NB4 (cell line): ENCODE measurements at regions not wholly inside any gene's neighbourhood (a gene's known extent, or its start where the extent isn't known, plus 50 kb on each side); places are given as distances from the start of the nearest gene placed in this dataset.
"Not testable (repeated sequence)": the region's sequence is repeated elsewhere in the genome, so short reads cannot be mapped to it uniquely, and the experiment has no call there.

ENCODE experiments used
- DNase-seq: peaks from one replicate; pipeline ENCODE4 v3.0.0; 2010; ENCODE audit warnings: low read depth
- H3K4me3 ChIP-seq: one replicate; pipeline ENCODE4 v1.5.1; 2011; ENCODE audit warnings: mild to moderate bottlenecking, low read depth, low read length, moderate library complexity
- MAX ChIP-seq: IDR thresholded peaks from 2 replicates; pipeline ENCODE4 v1.6.1; 2011; ENCODE audit warnings: low read depth, low read length
- MYC ChIP-seq: IDR thresholded peaks from 2 replicates; pipeline ENCODE4 v1.6.1; 2011; ENCODE audit warnings: low read depth, low read length
- POLR2A ChIP-seq: IDR thresholded peaks from 2 replicates; pipeline ENCODE4 v1.6.1; 2011; ENCODE audit warnings: mild to moderate bottlenecking; ENCODE audit not compliant: insufficient read length; ENCODE audit errors: extremely low read depth
- TF ChIP-seq, protein P1 (sequence below): IDR thresholded peaks from one replicate; pipeline ENCODE4 v1.5.1; 2012; ENCODE audit warnings: low read depth, low read length

GRCh38 chr6:78533426-78533825, 333.9 kb upstream of the IRAK1BP1 start:
- DNase-seq, result no peak
- H3K4me3 ChIP-seq, result no peak overlapping the region
- TF ChIP-seq MAX (no peak), MYC (no peak), POLR2A (no peak)
- TF ChIP-seq, protein P1, sequence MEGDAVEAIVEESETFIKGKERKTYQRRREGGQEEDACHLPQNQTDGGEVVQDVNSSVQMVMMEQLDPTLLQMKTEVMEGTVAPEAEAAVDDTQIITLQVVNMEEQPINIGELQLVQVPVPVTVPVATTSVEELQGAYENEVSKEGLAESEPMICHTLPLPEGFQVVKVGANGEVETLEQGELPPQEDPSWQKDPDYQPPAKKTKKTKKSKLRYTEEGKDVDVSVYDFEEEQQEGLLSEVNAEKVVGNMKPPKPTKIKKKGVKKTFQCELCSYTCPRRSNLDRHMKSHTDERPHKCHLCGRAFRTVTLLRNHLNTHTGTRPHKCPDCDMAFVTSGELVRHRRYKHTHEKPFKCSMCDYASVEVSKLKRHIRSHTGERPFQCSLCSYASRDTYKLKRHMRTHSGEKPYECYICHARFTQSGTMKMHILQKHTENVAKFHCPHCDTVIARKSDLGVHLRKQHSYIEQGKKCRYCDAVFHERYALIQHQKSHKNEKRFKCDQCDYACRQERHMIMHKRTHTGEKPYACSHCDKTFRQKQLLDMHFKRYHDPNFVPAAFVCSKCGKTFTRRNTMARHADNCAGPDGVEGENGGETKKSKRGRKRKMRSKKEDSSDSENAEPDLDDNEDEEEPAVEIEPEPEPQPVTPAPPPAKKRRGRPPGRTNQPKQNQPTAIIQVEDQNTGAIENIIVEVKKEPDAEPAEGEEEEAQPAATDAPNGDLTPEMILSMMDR, result no peak

DNA sequence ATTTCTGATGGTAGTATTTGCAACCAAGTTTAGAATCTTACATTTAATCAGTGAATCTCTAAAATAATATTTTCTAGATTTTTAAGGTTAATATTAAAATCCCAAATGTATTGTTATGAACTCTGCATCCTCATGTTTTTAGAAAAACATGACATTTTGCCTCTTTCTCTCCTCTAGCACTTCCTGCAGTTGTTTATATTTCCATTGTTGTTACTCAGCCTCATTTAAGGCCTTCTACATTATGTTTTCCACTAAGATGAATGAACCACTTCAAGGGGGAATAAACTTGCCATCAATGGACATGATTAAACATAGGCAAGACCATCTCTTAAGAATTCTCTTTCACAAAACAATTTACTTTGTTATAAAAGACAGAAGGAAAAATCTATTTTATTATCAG, 333.5 kb upstream of the IRAK1BP1 start:
- no peak overlapping the region for H3K4me3 ChIP-seq
- no peak for DNase-seq
- TF ChIP-seq MYC, result no peak
- no peak for TF ChIP-seq POLR2A
- no peak for TF ChIP-seq MAX
- TF ChIP-seq, protein P1, result no peak

DNA sequence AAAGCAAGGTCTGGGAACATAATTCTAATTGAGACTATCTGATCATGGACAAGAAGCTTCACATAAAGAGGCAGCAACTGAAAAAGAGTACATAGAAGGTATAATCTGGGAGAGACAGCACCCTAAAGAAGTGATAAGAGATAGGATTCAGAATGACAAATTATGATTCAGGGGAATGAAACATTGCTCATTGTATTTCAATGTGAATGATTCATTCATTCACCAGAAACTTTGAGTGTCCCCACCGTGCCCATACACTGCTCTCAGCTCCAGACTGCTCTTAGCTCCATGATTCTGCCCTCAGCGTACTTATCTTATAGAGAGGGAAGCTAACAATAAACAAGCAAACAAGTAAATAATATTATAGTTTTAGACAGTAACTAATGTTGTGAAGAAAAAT, 329.3 kb upstream of the IRAK1BP1 start:
- TF ChIP-seq, protein P1, result no peak
- no peak for TF ChIP-seq MYC
- no peak for TF ChIP-seq POLR2A
- no peak for TF ChIP-seq MAX
- DNase-seq, result no peak
- H3K4me3 ChIP-seq, result no peak overlapping the region

DNA sequence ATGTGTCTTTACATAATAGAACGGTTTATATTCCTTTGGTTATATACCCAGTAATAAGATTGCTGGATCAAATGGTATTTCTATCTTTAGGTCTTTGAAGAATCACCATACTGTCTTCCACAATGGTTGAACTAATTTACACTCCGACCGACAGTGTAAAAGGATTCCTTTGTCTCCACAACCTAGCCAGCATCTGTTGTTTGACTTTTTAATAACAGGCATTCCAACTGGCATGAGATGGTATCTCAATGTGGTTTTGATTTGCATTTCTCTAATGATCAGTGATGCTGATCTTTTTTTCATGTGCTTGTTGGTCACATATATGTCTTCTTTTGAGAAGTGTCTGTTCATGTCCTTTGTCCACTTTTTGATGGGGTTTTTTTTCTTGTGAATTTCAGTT, 319.7 kb upstream of the IRAK1BP1 start:
- not testable (repeated sequence) for DNase-seq, H3K4me3 ChIP-seq

GRCh38 chr6:78551361-78551760, 316.0 kb upstream of the IRAK1BP1 start:
- DNase-seq, result no peak
- TF ChIP-seq POLR2A (no peak), MAX (no peak), MYC (no peak)
- TF ChIP-seq, protein P1, result no peak

DNA sequence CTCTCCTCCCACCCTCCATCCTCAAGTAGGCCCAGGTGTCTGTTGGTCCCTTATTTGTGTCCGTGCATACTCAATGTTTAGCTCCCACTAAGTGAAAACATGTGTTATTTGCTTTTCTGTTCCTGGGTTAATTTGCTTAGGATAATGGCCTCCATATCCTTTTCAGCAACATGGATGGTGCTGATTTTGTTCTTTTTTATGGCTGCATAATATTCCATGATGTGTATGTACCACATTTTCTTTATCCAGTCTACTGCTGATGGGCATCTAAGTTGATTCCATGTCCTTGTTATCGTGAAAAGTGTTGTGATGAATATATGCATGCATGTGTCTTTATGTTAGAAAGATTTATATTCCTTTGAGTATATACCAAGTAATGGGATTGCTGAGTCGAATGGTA, 314.9 kb upstream of the IRAK1BP1 start:
- DNase-seq, result no peak
- H3K4me3 ChIP-seq, result no peak overlapping the region
- no peak for TF ChIP-seq POLR2A
- TF ChIP-seq MYC, result no peak

More at GRCh38 chr6:78551361-78551760, 316.0 kb upstream of the IRAK1BP1 start:
- no peak overlapping the region for H3K4me3 ChIP-seq

DNA sequence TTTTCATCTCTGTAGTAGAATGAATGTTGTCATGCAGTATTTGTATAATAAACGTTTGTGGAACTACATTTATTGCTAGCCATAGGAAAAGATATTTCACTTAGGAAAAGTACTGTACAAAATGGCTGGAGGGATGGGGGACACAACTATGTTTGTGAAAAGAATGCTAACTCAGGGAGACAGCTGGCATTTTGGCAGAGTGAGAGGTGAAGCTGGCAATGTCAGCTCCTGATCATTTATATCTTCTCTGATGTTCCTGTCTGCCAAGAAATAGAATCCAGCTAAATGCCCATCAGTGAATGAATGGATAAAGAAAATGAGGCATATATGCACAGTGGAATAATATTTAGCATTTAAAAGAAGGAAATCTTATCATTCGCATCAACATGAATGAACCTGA, 313.0 kb upstream of the IRAK1BP1 start:
- TF ChIP-seq POLR2A, result no peak
- TF ChIP-seq, protein P1, result no peak
- TF ChIP-seq MYC, result no peak
- no peak for TF ChIP-seq MAX
- no peak overlapping the region for H3K4me3 ChIP-seq
- DNase-seq, result no peak
